ENCODE measurements at regions not wholly inside any gene's neighbourhood (a gene's known extent, or its start where the extent isn't known, plus 50 kb on each side); places are given as distances from the start of the nearest gene placed in this dataset.
A peak's percentile ranks its signal among the peaks of the same experiment; 100 is the strongest.

GRCh38 chrX:10831716-10832502 is 211.5 kb upstream of the MID1 start:
- H3K9ac ChIP-seq (ENCODE audit: low read length in 5 of 5): no peak overlapping the region
- no peaks in the 10 kb centered on the region for H3K9me3 ChIP-seq (ENCODE audit: control insufficient read depth in 5 of 5, low read length in 5 of 5)
- H3K4me1 ChIP-seq (ENCODE audit: control insufficient read depth in 5 of 5, insufficient read depth in 5 of 5, low read length in 5 of 5): peaks cover 0 to 18% (median 11%) of the 10 kb centered on the region in 5 donors
- peaks cover 0 to 2% (median 0%) of the 10 kb centered on the region in 5 donors for H3K27me3 ChIP-seq (ENCODE audit: control insufficient read depth in 5 of 5, insufficient read depth in 4 of 5, low read length in 5 of 5)
- H3K36me3 ChIP-seq (ENCODE audit: control insufficient read depth in 5 of 5, insufficient read depth in 5 of 5, low read length in 5 of 5): no peaks in the 10 kb centered on the region
- H3K4me3 ChIP-seq (ENCODE audit: low read depth in 1 of 5, low read length in 5 of 5): peak overlapping the region in 4 of 5 donors; percentile 42 to 76 (median 58)
- peak overlapping the region; percentile 38 for H3K27ac ChIP-seq (ENCODE audit: low read depth, low read length)

- Histone ChIP-seq H3K9me3 (ENCODE audit: control insufficient read depth in 5 of 5, low read length in 5 of 5) (no peaks in the 10 kb centered on the region), H3K4me1 (ENCODE audit: control insufficient read depth in 5 of 5, insufficient read depth in 5 of 5, low read length in 5 of 5) (peaks cover 0 to 18% (median 11%) of the 10 kb centered on the region in 5 donors), H3K36me3 (ENCODE audit: control insufficient read depth in 5 of 5, insufficient read depth in 5 of 5, low read length in 5 of 5) (no peaks in the 10 kb centered on the region), H3K27me3 (ENCODE audit: control insufficient read depth in 5 of 5, insufficient read depth in 4 of 5, low read length in 5 of 5) (peaks cover 0 to 2% (median 0%) of the 10 kb centered on the region in 5 donors), H3K9ac (ENCODE audit: low read length in 5 of 5) (peak overlapping the region in 4 of 5 donors; percentile 21 to 81 (median 36)), H3K27ac (ENCODE audit: low read depth, low read length) (peak overlapping the region; percentile 38), H3K4me3 (ENCODE audit: low read depth in 1 of 5, low read length in 5 of 5) (peak overlapping the region; percentile 48 to 76 (median 60))
Measured at GRCh38 chrX:10833299-10834169, 213.1 kb upstream of the MID1 start.

- no peak overlapping the region for H3K4me3 ChIP-seq (ENCODE audit: low read depth in 1 of 5, low read length in 5 of 5)
- no peaks in the 10 kb centered on the region for H3K27me3 ChIP-seq (ENCODE audit: control insufficient read depth in 5 of 5, insufficient read depth in 4 of 5, low read length in 5 of 5)
- H3K36me3 ChIP-seq (ENCODE audit: control insufficient read depth in 5 of 5, insufficient read depth in 5 of 5, low read length in 5 of 5): no peaks in the 10 kb centered on the region
- peaks cover 0 to 7% (median 0%) of the 10 kb centered on the region in 5 donors for H3K4me1 ChIP-seq (ENCODE audit: control insufficient read depth in 5 of 5, insufficient read depth in 5 of 5, low read length in 5 of 5)
- peaks cover 0 to 4% (median 0%) of the 10 kb centered on the region in 5 donors for H3K9me3 ChIP-seq (ENCODE audit: control insufficient read depth in 5 of 5, low read length in 5 of 5)
- no peak overlapping the region for H3K9ac ChIP-seq (ENCODE audit: low read length in 5 of 5)
- H3K27ac ChIP-seq (ENCODE audit: low read depth, low read length): no peak overlapping the region
Measured at GRCh38 chrX:10841579-10841978, 221.2 kb upstream of the MID1 start.

- H3K9ac ChIP-seq (ENCODE audit: low read length in 5 of 5): no peak overlapping the region
- H3K4me3 ChIP-seq (ENCODE audit: low read depth in 1 of 5, low read length in 5 of 5): no peak overlapping the region
- peaks cover 0 to 4% (median 0%) of the 10 kb centered on the region in 5 donors for H3K9me3 ChIP-seq (ENCODE audit: control insufficient read depth in 5 of 5, low read length in 5 of 5)
- H3K36me3 ChIP-seq (ENCODE audit: control insufficient read depth in 5 of 5, insufficient read depth in 5 of 5, low read length in 5 of 5): no peaks in the 10 kb centered on the region
- no peaks in the 10 kb centered on the region for H3K27me3 ChIP-seq (ENCODE audit: control insufficient read depth in 5 of 5, insufficient read depth in 4 of 5, low read length in 5 of 5)
- H3K4me1 ChIP-seq (ENCODE audit: control insufficient read depth in 5 of 5, insufficient read depth in 5 of 5, low read length in 5 of 5): peaks cover 0 to 7% (median 0%) of the 10 kb centered on the region in 5 donors
- no peak overlapping the region for H3K27ac ChIP-seq (ENCODE audit: low read depth, low read length)
Measured at GRCh38 chrX:10842646-10843045, 222.3 kb upstream of the MID1 start.

- Histone ChIP-seq H3K4me3 (ENCODE audit: low read depth in 1 of 5, low read length in 5 of 5) (no peak overlapping the region), H3K9ac (ENCODE audit: low read length in 5 of 5) (no peak overlapping the region), H3K27me3 (ENCODE audit: control insufficient read depth in 5 of 5, insufficient read depth in 4 of 5, low read length in 5 of 5) (peaks cover 0 to 2% (median 0%) of the 10 kb centered on the region in 5 donors), H3K9me3 (ENCODE audit: control insufficient read depth in 5 of 5, low read length in 5 of 5) (peaks cover 0 to 4% (median 0%) of the 10 kb centered on the region in 5 donors), H3K4me1 (ENCODE audit: control insufficient read depth in 5 of 5, insufficient read depth in 5 of 5, low read length in 5 of 5) (no peaks in the 10 kb centered on the region), H3K36me3 (ENCODE audit: control insufficient read depth in 5 of 5, insufficient read depth in 5 of 5, low read length in 5 of 5) (no peaks in the 10 kb centered on the region), H3K27ac (ENCODE audit: low read depth, low read length) (no peak overlapping the region)
Measured at GRCh38 chrX:10847333-10847732, 226.9 kb upstream of the MID1 start.

GRCh38 chrX:10851809-10852208 is 231.4 kb upstream of the MID1 start:
- no peak overlapping the region for H3K4me3 ChIP-seq (ENCODE audit: low read depth in 1 of 5, low read length in 5 of 5)
- H3K4me1 ChIP-seq (ENCODE audit: control insufficient read depth in 5 of 5, insufficient read depth in 5 of 5, low read length in 5 of 5): peaks cover 0 to 6% (median 0%) of the 10 kb centered on the region in 5 donors
- H3K9ac ChIP-seq (ENCODE audit: low read length in 5 of 5): no peak overlapping the region
- peaks cover 0 to 4% (median 0%) of the 10 kb centered on the region in 5 donors for H3K9me3 ChIP-seq (ENCODE audit: control insufficient read depth in 5 of 5, low read length in 5 of 5)
- H3K27ac ChIP-seq (ENCODE audit: low read depth, low read length): no peak overlapping the region
- no peaks in the 10 kb centered on the region for H3K36me3 ChIP-seq (ENCODE audit: control insufficient read depth in 5 of 5, insufficient read depth in 5 of 5, low read length in 5 of 5)
- peaks cover 0 to 2% (median 0%) of the 10 kb centered on the region in 5 donors for H3K27me3 ChIP-seq (ENCODE audit: control insufficient read depth in 5 of 5, insufficient read depth in 4 of 5, low read length in 5 of 5)

- Histone ChIP-seq H3K27me3 (ENCODE audit: control insufficient read depth in 5 of 5, insufficient read depth in 4 of 5, low read length in 5 of 5) (peaks cover 0 to 4% (median 0%) of the 10 kb centered on the region in 5 donors), H3K9me3 (ENCODE audit: control insufficient read depth in 5 of 5, low read length in 5 of 5) (peaks cover 0 to 4% (median 0%) of the 10 kb centered on the region in 5 donors), H3K36me3 (ENCODE audit: control insufficient read depth in 5 of 5, insufficient read depth in 5 of 5, low read length in 5 of 5) (no peaks in the 10 kb centered on the region), H3K4me3 (ENCODE audit: low read depth in 1 of 5, low read length in 5 of 5) (no peak overlapping the region), H3K4me1 (ENCODE audit: control insufficient read depth in 5 of 5, insufficient read depth in 5 of 5, low read length in 5 of 5) (peaks cover 0 to 6% (median 0%) of the 10 kb centered on the region in 5 donors), H3K27ac (ENCODE audit: low read depth, low read length) (no peak overlapping the region), H3K9ac (ENCODE audit: low read length in 5 of 5) (no peak overlapping the region)
Measured at GRCh38 chrX:10854594-10854993, 234.2 kb upstream of the MID1 start.

GRCh38 chrX:10855845-10856244 is 235.5 kb upstream of the MID1 start:
- H3K36me3 ChIP-seq (ENCODE audit: control insufficient read depth in 5 of 5, insufficient read depth in 5 of 5, low read length in 5 of 5): no peaks in the 10 kb centered on the region
- no peak overlapping the region for H3K9ac ChIP-seq (ENCODE audit: low read length in 5 of 5)
- peaks cover 0 to 2% (median 0%) of the 10 kb centered on the region in 5 donors for H3K27me3 ChIP-seq (ENCODE audit: control insufficient read depth in 5 of 5, insufficient read depth in 4 of 5, low read length in 5 of 5)
- H3K4me1 ChIP-seq (ENCODE audit: control insufficient read depth in 5 of 5, insufficient read depth in 5 of 5, low read length in 5 of 5): peaks cover 0 to 6% (median 0%) of the 10 kb centered on the region in 5 donors
- H3K27ac ChIP-seq (ENCODE audit: low read depth, low read length): no peak overlapping the region
- peaks cover 0 to 7% (median 0%) of the 10 kb centered on the region in 5 donors for H3K9me3 ChIP-seq (ENCODE audit: control insufficient read depth in 5 of 5, low read length in 5 of 5)
- no peak overlapping the region for H3K4me3 ChIP-seq (ENCODE audit: low read depth in 1 of 5, low read length in 5 of 5)

GRCh38 chrX:10856797-10857196 is 236.4 kb upstream of the MID1 start:
- peaks cover 0 to 4% (median 0%) of the 10 kb centered on the region in 5 donors for H3K9me3 ChIP-seq (ENCODE audit: control insufficient read depth in 5 of 5, low read length in 5 of 5)
- H3K36me3 ChIP-seq (ENCODE audit: control insufficient read depth in 5 of 5, insufficient read depth in 5 of 5, low read length in 5 of 5): no peaks in the 10 kb centered on the region
- H3K27me3 ChIP-seq (ENCODE audit: control insufficient read depth in 5 of 5, insufficient read depth in 4 of 5, low read length in 5 of 5): peaks cover 0 to 2% (median 0%) of the 10 kb centered on the region in 5 donors
- H3K4me3 ChIP-seq (ENCODE audit: low read depth in 1 of 5, low read length in 5 of 5): no peak overlapping the region
- H3K9ac ChIP-seq (ENCODE audit: low read length in 5 of 5): no peak overlapping the region
- no peak overlapping the region for H3K27ac ChIP-seq (ENCODE audit: low read depth, low read length)
- peaks cover 0 to 6% (median 0%) of the 10 kb centered on the region in 5 donors for H3K4me1 ChIP-seq (ENCODE audit: control insufficient read depth in 5 of 5, insufficient read depth in 5 of 5, low read length in 5 of 5)

All from subcutaneous abdominal adipose tissue (tissue), 5 donors.